ENCODE measurements at regions not wholly inside any gene's neighbourhood (a gene's known extent, or its start where the extent isn't known, plus 50 kb on each side); places are given as distances from the start of the nearest gene placed in this dataset.
"Not testable (repeated sequence)": the region's sequence is repeated elsewhere in the genome, so short reads cannot be mapped to it uniquely, and the experiment has no call there.

DNA sequence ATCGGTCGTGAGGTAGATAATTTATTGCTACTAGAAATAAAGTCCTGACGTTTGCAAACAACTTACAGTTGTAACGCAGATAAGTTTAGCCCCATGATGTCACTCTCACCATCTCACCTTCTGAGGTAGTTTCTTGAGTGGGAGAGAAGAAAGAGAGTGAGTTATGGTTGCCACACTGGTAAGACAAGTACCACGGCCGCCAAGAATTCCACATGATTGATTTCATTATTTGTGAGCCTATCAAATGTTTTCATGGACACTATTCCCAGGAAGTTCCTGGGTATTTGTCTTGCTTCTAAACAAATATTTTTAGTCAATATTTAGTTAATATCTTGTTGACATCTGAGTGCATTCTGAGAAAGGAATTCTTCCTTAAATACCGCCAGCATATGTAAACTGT is 339.4 kb upstream of the KIAA1217 start:
- no peak for DNase-seq (ENCODE audit: low read depth in 3 of 3, low spot score in 1 of 3)

DNA sequence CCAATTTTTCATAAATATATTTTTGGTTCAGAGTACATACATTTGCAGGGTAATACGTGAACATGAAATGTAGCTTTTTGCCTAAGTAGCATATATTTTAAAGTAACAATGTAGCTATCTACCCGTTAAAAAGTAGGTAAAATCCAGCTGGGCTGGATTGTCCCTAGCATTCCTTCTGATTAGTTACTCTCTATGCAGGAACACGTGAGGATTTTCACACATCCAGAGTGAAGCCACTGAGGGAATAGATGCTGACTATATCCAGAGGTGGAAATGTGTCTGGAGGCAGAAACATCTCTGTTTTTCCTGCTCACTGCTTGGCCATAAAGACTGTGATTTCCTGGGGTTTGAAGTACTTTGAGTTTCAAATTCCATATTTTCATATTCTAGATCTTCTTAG is 338.9 kb upstream of the KIAA1217 start:
- DNase-seq (ENCODE audit: low read depth in 3 of 3, low spot score in 1 of 3) = no peak

DNA sequence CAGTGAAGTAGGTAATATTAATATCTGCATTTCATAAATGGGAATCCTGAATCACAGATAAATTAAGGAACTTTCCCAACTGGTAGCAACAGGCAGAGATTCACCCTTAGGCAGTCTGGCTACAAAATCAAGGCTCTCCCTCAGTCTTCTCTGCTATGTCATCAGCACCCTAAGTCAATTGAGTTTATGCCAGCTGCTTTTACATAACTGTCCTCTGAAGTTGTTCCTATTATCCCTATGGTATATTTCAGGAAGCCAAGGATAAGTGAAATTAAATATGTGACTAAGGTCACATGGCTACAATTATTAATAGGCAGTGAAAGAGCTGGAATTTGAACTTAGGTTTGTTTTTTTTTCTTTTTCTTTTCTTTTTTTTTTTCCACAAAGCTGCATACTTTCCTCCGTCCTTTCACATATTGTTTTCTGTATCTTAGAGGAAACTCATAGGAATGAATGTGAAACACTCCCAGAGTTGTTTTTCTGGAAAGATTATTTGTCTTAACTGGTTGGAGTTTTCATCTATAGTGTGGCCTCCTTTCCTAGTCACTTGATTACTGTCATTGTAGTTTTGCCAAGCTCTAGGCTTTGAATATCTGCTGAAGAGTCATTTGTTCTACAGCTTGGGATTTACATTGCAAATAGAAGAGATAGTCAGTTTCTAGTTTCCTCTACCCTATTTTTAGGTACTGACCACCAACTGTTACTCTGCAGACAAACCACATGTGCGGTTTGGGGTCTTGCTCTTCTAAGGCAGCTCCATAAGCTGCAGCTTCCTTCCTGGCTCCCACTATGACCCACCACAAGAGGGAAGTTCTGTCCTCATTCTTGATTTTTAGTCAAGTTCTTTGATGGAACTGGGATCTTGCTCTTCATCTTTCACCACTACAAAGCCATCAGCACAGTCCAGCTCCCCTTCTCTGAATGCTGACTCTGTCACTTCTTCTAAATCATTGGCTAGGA is 338.0 kb upstream of the KIAA1217 start:
- DNase-seq (ENCODE audit: low read depth in 3 of 3, low spot score in 1 of 3) = no peak

DNA sequence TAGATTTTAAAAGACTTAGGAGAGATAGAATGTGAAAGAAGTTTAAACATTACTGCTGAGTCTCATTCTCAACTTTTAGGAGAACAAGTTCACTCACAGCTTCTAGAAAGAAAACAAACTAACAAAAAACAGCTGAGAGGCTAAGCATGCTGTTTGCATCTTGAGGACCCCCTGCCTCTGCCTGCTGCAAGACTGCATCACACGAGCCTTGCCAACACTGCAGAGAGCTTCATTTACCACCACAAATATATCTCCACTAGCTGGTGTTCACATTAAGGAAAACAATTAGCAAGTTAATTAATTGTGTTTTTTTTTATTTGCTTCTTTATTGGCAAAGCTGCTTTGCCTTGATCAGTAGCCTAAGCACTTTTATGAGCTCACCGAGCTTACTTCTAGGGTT is 336.6 kb upstream of the KIAA1217 start:
- DNase-seq (ENCODE audit: low read depth in 3 of 3, low spot score in 1 of 3) = no peak

DNA sequence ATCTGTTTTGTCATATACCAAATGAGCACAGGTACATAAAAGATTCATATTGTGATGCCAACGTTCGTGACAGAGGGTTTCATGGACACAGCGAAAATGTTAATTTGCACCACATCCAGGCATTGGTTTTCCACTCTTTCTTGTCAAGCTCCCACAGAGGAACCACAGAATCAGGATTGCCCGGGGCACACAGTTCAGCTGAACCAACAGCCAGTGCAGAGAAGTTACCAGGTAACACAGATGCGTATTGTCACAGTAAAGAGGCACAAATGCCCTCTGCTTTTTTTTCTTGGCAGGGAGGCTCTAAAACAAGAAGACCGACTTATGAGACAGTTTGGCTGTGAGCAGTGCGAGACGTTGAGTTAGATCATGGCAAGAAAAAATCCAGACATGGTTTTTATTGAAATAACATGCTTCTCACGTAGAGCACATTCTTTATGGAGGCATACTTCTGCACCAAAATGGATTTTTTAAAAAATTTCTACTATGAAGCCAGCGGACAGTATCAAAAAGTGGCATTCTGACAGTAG is 331.1 kb upstream of the KIAA1217 start:
- DNase-seq (ENCODE audit: low read depth in 3 of 3, low spot score in 1 of 3) = no peak

DNA sequence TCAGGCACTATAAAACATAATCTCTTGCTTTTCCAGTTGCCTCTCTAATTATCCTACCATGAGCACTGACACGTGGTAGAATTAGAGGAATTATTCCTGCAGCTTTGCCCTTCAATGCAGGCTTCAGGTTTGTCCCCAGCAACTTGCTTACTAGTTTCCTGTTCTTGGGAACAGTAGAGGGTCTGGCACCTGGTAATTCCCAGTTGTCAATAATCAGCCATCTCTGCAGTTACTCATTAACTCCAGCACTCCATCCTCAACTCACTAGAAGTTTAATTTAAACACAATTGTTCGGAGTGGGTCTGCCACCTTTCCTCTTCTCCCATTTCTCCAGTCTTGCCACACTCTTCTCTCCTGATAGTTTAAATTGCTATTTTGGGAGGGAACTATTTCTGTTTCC is 324.3 kb upstream of the KIAA1217 start:
- DNase-seq (ENCODE audit: low read depth in 3 of 3, low spot score in 1 of 3) = no peak

DNA sequence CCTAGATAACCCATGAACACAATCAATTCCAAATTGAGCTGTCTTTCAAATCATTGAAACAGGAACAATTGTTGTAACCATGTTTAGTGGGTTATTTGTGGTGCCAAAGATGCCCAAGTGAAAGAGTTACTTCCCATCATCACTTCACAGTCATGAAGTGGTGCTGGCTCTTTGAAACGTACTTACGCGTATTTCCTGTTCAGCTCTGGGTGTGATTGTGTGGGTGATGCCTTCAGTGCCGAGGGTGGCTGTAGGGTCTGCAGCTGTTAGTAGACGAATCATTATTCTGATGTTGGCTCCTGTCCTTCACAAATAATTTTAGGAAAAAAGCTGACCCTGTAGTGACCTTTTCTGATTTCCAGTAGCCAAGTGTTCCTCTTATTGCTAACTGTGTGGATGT is 323.1 kb upstream of the KIAA1217 start:
- no peak for DNase-seq (ENCODE audit: low read depth in 3 of 3, low spot score in 1 of 3)

DNA sequence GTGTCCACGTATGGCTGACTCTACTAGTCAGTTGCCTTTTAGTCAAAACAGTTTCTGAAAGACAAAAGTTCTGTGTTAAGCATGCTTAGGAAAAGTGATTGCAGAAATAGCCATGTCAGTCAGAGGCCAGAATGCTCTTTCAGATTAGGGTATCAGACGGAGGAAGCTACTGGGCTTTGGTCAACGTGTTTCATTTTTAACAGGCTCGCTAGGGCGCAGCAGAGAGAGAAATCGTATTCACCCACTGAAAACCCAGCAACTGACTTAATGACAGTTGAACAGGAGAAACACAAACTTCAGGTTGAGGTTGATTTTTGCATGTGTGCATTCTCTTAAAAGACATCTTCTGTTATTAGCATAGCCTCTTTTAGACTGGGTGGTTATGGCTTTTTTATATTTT is 322.6 kb upstream of the KIAA1217 start:
- no peak for DNase-seq (ENCODE audit: low read depth in 3 of 3, low spot score in 1 of 3)

DNA sequence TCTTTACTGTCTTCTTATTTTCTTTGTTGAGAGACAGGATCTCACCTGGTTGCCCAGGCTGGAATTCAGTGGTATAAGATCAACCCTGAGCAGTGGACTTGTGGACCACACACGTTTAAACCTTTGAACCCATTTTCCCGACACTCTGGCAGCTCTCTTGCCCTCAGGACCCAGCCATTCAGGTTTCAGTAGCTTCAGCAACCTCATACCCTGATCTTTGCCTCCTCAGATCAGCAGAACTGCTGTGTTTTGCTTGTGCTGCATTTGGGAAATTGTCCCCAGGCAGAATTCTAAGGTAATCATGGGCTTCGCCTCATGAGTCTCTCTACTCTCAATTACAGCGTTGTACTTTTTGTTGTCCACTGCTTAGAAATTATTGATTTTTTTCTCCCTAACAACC is 317.6 kb upstream of the KIAA1217 start:
- DNase-seq (ENCODE audit: low read depth in 3 of 3, low spot score in 1 of 3) = no peak

DNA sequence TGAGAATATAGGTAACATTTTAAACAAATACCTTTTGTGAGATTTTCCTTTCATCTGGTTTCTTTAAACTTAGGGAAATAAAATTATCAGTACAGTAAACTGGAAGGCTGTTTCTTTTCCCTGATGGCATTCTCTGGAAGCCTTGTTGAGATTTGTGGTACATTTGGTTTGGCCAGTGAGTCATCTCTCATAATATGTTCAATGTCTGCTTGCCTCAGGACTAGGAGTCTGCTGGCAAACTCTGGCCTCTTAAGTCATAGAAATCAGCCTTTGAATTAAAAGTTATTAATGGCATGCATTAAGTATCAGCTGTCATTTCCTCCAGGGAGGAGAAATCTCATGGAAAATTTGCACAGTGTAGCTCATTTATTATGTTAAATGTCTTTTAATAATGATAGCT is 316.6 kb upstream of the KIAA1217 start:
- DNase-seq (ENCODE audit: low read depth in 3 of 3, low spot score in 1 of 3) = no peak

DNA sequence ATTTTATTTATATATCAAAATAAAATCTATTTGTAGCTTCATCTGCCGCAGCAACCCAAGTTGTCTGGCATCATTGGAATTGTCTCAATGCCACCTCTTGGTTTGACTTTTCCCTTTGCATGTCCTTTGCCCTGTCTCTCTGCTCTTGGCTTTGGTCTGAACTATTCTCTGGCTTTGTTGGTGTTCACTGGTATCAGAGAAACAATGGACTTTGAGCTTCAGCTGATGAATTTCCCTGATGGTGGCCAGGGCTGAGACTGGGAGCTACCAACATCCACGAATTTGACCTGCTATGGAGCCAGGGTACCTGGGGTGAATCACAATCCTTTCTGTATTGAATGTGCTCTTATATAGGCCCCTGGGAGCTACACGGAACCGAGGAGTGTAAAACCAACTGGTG is 311.7 kb upstream of the KIAA1217 start:
- no peak for DNase-seq (ENCODE audit: low read depth in 3 of 3, low spot score in 1 of 3)

DNA sequence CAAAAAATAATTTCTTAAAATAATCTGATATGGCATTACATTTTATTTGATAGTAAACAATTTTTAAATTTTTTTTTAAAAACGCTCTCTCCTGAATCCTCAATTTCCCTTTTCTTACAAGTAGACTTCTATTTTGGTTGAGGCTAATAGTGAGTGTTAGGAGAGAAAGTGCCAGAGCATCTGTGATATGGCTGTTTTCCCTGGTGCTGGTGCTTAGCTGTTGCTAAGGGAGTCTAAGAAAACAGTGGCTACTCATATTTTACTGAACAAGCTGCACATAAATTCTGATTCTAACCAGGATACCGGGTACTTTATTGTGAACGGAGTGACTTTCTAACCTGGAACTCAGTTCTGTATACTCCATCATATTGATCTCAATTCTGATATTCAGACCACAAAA is 311.1 kb upstream of the KIAA1217 start:
- DNase-seq (ENCODE audit: low read depth in 3 of 3, low spot score in 1 of 3) = no peak

DNA sequence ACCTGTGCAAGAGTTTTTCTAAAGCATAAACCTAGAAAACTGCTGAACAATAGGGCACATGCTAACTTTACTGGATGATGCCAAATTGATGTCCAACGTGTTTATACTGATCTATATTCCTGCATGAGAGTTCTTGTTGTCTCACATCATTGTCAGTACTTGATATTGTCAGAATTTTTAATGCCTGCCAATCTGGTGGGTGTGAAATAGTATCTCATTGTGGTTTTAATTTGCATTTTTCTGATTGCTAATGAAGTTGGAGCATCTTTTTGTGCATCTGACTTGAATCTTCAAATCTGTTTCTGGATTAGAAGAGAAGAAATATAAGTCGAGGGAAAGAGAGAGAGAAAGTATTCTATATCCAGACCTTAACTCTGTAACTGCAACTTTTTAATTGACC is 309.8 kb upstream of the KIAA1217 start:
- DNase-seq (ENCODE audit: low read depth in 3 of 3, low spot score in 1 of 3) = no peak

DNA sequence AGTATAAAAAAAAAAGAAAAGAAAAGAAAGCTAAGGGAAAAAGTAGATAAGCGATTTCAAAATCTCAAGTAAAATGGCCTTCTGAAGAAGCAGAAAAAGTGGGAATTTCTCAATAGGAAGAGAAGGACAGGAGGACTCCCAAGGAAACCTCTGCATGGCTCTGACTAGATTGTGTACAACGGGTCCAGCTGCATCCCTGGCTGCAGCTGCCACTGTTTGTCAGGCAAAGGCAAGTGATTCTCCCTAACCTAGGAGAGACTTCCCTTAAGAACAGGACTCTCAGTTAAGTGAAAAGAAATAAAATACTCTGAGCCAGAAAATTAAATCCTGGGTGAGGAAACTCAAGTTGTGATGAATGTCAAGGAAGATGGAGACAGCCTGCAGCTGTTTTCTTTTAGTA is 298.6 kb upstream of the KIAA1217 start:
- DNase-seq (ENCODE audit: low read depth in 3 of 3, low spot score in 1 of 3) = no peak

DNA sequence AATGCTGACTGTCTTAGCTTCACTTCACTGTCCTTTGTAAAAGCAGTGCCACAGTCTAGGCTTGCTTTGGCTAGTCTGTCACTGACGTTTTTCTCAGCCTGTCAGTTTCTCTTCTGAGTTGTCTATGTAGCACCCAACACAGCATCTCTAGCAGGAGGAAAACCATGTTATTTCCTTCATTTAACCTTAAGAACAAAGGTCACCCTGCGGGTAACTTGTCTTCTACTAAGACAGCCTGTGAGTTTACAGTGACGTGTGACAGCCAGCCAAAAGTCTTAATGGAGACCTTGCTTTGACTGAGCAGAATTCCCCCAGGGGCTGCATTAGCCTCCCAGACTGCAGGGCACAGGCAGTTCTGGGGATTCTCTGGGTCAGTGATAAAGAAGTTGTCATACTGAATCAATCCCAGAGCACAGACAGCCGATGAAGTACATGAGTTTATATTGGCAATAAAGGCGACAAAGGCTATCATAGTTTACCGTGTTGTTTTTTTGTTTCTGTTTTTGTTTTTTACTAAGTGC is 296.0 kb upstream of the KIAA1217 start:
- no peak for DNase-seq (ENCODE audit: low read depth in 3 of 3, low spot score in 1 of 3)

DNA sequence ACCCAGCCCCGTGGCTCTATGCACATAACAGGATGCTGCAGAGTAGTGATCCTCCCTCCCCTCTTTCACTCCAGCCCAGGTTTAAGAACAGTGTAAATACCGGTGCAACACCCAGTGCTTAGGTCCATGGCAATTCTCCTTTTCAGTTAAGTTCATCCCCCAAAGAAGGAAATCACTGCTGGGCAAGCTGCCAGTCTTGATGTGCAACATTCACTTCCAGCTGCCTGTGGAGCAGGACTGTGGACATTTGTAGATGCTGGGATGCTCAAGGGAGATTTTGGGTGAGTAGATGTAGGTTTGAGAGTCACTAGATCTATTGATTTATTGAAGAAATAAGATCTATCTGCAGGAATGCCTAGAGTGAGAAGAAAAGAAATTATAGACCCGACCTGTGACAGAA is 294.3 kb upstream of the KIAA1217 start:
- DNase-seq (ENCODE audit: low read depth in 3 of 3, low spot score in 1 of 3) = no peak

DNA sequence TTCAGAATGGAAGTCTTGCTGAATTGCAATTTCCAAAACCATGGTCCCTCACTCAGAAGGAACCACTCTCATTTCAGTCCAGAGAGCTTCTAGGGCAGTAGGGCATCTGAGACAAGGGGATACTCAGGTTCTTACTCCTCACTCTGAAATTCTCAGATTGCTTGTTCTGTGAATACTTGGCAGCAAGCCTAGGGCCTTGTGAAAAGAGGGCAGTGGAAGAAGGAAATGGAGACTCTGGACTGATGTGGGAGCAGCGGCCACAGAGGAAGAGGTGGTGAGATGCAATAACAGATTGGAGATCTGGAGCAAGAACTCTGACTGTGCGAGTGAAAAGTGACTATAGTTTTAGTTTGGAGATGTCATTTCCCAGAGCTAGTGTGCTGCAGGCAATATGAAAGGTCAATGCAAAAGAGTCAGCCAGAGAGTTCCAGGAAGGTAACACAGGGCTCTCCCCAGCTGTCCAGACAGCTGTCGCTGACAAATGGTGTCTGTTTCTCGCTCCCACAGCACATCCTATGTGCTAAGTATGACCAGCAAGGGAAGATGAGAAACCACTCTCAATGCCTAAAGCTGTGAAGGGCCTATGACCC is 291.6 kb upstream of the KIAA1217 start:
- DNase-seq (ENCODE audit: low read depth in 3 of 3, low spot score in 1 of 3) = no peak

DNA sequence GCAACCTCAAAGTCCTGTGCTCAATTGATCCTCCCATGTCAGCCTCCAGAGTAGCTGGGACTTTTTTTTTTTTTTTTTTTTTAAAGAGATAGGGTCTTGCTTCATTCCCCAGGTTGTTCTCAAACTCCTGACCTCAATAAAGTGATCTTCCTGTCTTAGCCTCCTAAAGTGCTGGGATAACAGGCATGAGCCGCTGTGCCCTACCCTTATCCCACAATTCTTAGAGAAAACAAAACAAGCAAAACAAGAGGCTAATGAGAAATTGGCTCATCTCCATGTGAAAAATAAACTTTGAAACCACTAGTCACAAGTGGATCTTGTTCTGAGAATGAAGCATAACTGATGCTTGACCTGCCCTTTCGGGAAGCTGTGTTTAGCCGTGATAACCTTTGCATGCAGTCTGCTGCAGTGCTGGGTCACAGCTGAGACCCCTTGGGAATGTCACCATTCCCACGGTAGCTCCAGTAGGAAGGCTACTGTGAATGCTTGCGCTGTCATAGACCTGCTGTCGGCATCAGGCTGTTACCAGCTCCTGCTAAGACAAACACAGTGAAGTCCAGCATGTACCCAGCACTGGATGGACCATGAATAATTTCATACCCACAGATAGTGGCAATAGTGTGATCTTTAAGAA is 290.7 kb upstream of the KIAA1217 start:
- no peak for DNase-seq (ENCODE audit: low read depth in 3 of 3, low spot score in 1 of 3)

DNA sequence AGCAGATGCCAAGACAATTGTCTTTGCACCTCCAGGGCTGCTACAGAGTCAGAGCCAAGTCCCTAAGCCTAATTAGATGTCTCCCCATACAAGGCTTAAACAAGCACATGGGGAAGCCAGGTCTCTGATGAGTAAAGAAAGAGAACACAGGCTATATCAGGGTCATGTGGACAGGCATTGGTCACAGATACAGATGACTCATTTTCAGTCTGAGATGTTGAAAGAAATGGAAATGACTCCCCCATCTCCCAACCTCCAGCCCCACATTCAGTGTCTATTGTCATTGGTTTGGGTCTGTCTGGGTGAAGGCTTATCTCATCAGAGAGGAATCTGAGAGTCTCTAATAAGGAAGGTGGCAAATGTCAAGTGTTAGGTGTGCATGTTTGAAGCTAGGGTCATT is 290.1 kb upstream of the KIAA1217 start:
- no peak for DNase-seq (ENCODE audit: low read depth in 3 of 3, low spot score in 1 of 3)

DNA sequence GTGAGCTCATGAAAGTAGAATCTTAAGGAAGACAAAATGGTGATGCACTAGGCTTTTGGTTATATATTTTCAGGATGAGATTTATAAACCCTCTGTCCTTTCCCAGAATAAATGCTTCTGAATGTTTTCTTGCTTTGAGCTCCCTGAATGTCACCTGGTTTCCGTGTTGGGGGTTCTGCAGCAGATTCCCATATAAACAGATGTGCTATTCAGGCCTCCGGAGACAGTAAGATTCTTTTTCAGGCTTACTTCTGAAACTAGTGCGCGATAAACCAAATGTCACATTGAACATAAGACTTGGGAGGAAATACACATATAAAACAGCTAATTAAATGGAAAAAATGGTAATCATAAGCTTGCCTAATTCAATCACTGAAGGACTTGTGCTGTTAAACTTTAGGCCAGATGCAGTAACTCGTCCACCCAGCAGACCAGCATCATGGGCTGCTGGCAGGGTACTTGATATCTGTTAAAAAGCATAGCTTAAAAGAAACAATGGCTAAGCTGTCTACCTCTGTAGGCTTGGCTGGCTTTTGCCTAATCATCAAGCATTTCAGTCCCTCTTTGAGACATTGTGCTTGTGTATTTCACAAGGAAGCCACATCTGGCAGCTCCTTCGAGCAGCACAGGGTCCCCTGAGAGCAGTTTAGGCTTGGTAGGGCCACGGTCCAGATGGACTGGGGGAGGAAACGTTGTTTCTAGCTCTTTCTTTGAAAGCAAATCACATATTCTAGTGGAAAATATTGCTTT is 281.2 kb upstream of the KIAA1217 start:
- no peak for DNase-seq (ENCODE audit: low read depth in 3 of 3, low spot score in 1 of 3)

DNA sequence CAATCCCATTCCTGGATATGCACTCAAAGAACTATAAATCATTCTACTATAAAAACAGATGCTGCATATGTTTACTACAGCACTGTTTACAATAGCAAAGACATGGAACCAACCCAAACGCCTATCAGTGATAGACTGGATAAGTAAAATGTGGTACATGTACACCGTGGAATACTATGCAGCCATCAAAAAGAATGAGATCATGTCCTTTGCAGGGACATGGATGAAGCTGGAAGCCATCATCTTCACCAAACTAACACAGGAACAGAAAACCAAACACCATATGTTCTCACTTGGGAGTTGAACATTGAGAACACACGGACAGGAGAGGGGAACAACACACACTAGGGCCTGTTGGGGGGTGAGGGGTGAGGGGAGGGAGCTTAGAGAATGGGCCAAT is 274.9 kb upstream of the KIAA1217 start:
- not testable (repeated sequence) for DNase-seq (ENCODE audit: low read depth in 3 of 3, low spot score in 1 of 3)
